HG02840 (cell line): ENCODE measurements at regions not wholly inside any gene's neighbourhood (a gene's known extent, or its start where the extent isn't known, plus 50 kb on each side); places are given as distances from the start of the nearest gene placed in this dataset.
"Not testable (repeated sequence)": the region's sequence is repeated elsewhere in the genome, so short reads cannot be mapped to it uniquely, and the experiment has no call there.

Experiments used
- ATAC-seq: cut with Tn5 transposase; IDR thresholded peaks from one replicate; pipeline ENCODE4 v1.9.1; 2021; ENCODE audit warnings: mild to moderate bottlenecking, moderate library complexity, moderate number of reproducible peaks; ENCODE audit not compliant: unreplicated experiment, low FRiP score

DNA sequence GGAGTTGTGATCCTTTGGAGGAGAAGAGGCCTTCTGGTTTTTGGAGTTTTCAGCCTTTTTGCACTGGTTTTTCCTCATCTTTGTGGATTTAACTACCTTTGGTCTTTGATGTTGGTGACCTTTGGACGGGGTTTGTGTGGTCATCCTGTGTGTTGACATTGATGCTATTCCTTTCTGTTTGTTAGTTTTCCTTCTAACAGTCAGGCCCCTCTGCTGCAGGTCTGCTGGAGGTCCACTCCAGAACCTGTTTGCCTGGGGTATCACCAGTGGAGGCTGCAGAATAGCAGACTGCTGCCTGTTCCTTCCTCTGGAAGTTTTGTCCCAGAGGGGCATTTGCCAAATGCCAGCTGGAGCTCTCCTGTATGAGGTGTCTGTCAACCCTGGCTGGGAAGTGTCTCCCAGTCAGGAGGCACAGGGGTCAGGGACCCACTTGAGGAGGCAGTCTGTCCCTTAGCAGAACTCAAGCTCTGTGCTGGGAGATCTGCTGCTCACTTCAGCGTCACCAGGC is 149.4 kb upstream of the G2E3 start:
- ATAC-seq: not testable (repeated sequence)

DNA sequence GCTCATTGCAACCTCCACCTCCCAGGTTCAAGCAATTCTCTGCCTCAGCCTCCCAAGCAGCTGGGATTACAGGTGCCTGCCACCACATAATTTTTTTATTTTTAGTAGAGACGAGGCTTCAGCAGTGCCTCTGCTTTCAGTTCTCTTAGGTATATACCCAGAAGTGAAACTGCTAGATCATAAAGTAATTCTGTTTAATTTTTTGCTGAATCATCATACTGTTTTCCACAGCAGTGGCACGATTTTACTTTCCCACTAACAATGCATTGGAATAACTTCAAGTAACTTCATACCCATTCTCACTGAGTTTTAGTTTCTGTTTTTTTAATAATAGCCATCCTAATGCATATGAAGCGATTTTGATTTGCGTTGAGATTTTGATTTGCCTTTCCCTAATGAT is 148.0 kb upstream of the G2E3 start:
- ATAC-seq: no peak

DNA sequence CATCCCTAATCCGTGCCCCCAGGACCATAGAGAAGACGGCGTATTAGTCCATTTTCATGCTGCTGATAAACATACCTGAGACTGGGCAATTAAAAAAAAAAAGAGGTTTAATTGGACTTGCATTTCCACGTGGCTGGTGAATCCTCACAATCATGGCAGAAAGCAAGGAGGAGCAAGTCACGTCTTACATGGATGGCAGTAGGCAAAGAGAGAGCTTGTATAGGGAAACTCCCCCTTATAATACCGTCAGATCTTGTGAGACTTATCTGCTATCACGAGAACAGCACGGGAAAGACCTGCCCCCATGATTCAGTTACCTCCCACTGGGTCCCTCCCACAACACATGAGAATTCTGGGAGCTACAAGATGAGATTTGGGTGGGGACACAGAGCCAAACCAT is 145.8 kb upstream of the G2E3 start:
- not testable (repeated sequence) for ATAC-seq

DNA sequence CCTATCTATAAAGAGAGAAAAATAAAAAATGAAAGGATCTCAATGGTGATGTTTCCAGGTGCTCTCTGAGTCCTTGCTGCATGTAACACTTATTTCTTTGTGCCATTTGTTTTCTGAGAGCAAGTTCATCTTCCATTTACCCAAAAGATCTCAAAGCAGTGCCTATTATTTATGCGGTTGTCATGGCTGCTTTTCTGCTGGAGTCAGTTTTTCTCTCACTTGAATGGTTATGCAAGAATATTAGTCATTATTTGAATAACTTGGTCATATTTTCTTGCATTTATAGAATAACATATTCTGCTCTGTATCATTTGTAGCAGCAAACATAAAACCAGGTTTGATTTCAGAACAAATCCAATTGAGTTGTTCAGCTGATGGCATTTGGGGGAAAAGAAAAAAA is 141.8 kb upstream of the G2E3 start:
- ATAC-seq: no peak

DNA sequence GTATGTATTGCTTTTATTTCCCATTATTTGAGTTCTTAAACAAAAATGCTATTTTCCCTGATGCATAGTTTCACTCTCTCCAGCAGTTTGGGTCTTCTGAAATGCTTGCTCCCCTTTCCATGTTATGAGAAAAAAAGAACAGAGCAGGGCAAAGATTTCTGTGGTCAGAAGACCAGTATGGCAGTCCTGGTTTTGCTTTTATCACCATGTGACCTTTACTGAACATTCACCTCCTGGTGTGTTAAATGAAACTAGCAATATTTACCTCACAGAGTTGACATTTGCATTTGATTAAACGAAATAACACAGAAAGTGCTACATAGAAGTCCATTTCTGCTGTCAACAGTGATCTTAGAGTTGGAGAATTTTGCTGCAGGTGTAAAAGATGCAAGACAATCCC is 141.0 kb upstream of the G2E3 start:
- no peak for ATAC-seq

DNA sequence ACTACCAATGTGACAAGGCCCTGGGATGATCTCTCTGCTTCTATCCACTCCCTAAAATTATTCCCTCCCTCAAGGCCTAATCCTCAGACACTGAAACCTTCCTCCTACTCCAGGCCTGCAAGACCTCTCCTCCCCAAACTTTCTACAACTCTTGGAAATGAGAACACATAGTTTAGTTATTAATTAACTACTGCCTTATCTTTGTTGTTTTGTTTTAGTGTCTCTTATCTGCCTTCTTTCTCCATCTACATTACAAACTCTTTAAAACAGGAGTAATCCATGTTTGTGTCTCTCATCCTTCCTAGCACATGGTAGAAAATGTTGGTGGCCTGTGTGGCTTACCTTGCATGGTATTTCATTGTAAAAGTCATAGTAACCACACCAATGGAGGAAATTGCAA is 139.9 kb upstream of the G2E3 start:
- no peak for ATAC-seq

DNA sequence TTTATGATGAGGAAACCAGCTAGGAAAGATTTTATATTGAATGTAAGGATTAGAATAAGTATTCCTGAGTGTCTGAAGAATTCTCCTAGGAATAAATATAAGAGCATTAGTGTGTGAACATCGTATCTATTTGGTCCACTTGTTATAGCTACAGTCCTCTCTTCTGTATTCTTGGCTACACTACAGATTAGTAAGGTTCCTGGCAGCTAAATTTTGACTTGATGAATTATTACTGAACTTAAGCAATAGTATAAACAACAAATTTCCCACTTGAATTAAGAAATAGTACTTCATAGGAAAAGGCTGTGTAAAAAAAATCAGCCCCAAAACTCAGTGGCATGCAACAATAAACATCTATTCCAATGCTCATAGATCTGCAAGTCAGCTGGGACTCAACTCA is 138.4 kb upstream of the G2E3 start:
- ATAC-seq: no peak

DNA sequence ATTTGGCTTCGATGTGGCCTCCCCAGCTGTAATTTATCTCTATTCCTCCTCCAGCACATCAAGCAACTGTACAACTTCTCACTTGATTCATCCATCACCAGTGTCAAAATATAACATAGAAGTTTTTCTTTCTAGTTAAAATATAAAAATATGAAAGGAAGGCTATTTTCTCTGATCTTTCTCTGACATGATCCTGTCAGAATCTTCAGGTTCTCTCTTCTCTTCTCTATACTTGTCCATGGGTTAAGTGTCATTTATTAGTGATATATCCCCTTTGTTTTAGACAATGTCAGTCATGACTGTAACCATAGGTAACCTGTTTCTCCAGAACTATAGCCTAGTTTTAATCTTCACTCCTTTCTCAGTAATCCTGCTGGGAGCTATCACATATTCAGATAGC is 132.5 kb upstream of the G2E3 start:
- no peak for ATAC-seq

DNA sequence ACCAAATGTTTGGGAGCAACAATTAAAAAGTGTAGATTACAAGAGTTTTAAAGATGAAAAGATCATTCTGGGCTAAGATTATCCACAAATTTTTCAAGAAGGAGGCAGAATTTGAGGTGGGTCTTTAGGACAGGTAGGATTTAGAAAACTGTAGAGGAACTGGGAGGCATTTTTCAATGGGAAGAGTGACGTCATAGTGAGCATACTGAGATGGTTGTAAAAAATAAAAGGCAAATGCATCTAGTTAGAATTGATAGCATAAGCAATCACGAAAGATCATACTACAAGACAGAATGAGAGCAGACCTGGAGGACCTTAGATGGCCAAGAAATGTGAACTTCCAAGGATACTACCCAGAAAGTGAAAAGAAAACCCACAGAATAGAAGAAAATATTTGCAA is 131.6 kb upstream of the G2E3 start:
- no peak for ATAC-seq

DNA sequence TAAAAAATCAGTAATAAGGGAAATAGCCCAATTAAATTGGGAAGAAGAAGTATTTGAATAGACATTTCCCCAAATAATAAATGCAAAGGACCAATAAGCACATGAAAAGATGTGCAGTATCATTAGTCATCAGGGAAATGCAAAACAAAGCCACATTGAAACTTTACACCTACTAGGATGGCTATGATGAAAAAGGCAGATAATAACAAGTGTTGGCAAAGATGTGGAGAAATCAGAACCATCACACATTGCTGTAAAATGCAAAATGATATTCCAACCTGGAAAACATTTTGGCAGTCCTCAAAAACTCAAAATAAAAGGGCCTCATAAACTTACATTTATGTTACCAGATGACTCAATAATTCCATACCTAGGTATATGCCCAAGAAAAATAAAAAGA is 131.1 kb upstream of the G2E3 start:
- ATAC-seq: no peak

DNA sequence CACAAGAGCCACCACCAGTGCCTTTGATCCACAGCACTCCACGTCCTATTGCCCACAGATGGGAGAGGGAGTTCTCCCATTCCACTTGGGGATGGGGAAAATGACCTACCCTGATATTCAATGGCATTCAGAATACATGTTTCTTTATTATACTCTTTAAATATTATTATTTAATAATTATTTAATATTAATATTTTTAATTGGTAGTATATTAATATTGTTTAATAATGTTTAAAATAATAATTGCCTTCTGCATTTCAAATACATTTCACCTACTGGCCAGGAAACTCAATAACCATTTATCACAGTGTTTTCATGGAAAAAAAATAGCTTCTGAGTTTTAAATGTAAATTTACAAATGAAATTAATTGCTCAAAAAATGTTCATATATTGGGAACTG is 127.4 kb upstream of the G2E3 start:
- ATAC-seq: no peak

DNA sequence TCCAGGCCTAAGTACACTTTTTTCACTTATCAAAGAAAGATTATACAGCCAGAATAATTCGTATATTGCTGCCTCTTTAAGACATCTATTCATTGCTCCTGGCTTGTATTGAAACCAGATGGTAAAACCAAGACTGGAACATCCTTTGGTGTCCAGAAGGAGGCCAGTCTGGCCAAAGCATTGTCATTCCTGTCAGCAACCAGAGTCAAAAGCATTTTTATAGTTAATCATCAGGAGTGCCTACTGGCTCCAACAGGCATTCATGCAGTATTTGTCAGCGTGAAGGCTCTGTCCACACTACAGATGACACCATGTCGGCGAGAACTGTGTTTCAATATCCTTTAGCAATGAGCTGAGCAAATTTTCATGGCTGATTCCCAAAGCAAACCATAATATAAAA is 118.0 kb upstream of the G2E3 start:
- ATAC-seq: no peak

DNA sequence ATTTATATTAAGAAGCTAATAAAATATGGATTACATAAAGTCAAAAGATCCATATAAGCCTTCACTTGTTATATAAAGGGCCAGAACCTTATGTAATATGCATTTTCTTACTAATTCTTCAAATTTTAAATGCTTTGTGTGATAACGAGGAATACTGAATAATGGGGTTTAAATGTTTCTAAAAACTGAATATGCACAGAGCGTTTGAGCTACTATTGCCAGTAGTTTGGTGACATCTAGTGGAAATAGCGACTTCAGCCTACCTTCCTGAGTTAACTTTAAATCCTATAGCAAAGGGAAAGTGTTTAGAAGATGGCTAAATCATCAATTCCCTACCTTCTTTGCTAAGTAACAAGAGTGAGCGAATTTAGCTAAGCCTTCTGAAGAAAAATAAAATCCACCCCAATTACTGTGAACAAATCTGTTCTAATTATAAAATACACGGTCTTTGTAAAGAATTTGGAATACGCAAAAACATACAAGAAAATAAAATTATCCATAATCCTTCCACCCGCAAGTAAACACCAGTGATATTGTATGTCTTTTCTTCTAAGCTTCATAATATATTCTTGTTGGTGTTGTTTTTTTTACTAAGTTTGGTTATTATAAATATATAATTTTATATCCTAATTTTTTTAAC is 115.5 kb upstream of the G2E3 start:
- no peak for ATAC-seq

DNA sequence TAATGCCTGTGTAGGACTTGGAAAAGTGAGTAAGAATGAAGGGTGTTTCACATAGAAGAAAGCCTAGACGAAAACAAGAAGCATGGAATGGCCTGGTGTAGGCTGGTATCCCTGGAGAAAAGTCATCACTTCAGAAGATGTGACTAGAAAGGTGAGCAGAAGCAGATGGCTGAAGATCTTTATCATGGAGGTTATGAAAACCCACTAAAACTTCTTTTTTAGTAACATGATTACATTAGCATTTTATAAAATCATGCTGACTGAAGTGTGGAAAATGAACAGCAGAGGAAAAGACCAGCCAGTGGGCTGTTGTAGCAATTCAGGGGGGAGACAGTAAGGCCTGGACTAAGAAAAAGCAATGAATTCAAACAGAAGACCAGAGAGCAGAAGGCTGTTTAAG is 114.5 kb upstream of the G2E3 start:
- ATAC-seq: no peak

DNA sequence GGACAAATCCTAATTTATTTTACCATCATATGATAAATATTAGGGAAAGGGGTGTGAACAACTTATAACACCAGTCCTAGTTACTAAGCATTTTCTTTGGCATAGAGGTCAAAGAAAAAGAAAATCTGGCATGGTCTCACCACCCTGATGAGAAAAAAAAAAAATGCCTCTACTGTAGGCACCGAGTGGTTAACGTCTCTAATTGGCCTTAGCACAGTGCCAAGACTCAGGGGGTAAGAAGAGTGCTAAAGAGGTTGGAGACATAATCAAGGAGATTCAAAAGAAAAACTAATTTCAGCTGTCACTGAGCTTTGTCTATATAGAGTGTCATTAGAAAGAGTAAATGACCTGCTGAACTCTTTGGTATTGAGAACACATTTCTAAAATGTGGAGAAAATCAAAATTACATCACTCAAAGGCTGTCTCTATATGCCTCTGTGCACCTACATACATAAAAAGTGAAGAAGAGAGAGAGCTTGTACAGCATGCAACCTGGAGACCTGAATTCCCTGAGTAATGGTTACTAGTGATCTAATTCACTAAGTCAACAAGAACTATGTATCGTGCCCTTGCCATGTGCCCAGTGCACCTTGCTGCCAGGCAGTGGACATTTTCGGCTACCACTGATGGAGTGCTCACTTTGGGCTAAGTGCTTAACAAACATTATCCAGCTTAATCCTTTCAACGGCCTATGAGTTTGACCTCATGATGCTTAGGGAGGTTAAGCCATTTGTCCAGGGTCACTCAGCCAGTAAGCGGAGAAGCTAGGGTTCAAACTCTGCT is 113.8 kb upstream of the G2E3 start:
- ATAC-seq: no peak

DNA sequence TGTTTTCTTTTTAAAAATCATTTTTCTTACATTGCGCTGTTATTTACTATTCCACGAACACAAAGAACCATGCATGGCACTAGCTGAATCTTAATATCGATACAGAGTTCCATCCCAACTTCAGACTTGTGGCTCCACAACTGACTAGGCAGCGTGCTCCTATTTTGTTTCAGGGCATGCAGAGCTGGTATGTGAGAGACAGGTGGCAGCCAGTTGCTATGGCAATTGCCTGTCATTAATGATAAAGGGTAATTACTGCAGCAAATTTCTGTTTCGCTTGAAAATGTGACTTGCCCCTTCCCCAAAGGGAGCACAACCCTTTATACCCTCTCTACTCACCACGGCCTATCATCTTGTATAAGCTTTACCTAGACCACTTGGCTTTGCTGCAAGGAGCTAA is 113.1 kb upstream of the G2E3 start:
- no peak for ATAC-seq

DNA sequence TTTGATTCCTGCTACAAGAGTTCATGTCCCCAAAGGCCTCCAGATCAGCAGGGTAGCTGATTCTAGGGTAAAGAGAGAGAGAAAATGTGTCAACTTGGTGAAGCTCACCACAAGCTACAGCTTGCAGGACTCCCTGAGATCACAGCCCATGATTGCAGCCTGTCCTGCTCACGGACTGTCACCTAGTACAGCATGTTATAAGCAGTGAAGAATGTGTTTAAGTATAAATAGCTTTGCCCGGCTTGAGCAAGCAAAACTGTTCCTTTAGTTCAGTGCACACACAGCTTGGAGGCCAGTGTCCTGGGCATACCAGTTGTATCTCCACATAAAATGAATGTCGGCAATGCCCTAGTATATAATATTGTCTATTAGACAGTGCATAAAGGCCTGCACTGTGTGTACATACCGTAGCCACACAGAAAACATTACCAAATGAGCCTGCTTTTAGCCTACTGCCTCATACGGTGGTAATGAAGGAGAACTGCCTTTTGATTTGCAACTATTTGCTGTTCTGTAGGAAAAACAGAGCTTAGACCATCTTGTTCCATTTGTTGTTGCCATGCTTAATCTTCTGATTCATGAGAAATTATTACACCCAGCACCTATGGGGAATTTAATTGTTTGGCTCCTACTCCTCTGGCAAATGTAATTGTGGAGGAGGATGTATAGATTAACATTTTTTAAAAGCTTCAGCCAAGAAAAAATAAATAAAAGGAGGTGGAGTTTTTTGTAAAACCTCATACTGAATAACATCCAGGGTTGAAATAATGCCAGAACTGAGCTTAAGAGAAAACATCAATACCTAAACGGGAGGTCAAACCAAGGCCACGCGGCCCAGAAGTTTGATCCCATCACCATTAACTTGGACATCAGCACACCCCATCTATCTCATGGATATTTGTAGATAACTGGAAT is 108.1 kb upstream of the G2E3 start:
- ATAC-seq: no peak

DNA sequence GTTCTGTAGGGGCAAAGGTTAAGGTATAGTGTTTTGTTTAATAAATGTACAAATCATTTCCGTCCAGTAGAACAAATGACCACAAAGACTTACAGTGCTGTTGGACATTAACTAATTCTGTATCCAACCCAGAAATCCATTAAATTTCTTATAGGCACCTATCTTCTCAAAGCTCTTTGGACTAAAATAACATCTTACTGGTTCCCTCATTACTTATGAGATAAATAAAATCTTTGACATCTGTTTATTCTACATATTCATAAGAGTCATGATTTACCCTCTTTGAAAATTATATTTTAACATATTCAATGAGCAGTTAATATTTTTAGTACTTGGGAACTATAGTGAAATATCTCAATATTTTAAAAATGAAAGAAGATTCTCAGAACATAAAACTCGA is 102.7 kb upstream of the G2E3 start:
- no peak for ATAC-seq

DNA sequence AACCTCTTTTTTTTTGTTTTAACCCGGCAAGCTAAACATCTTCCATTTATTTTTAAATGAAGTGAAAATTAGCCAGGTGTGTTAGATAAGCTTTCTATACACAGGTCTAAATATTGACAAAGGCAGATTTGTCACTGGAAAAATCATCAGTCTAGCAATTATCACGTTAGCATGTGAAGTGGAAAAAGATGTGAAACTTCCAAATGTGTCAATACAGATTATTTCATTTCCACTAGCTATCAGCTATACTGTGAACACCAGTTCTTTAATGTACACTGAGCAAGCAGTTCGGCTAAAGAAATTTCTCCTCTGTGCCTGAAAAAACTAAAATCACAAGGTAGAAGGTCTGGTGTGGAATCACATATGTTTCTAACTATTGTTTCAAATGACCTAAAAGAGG is 96.6 kb upstream of the G2E3 start:
- ATAC-seq: no peak

DNA sequence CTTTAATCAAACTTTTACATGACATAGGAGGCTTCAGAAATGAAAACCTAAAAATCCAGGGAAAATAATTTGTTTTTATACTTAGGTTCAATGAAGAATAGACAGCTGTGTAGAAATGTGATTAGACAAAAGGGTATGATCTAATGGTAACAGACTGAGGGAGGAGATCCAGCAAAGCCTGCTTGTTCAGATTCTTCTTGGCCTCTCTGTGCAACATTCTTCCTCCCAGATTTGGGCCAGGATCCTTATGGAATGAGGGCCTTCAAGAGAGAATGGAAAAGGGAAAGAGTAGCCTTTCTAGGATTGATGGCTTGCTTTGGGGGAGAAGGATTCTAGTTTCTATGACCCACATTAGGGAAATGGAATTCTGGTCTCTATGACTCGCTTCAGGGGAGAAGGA is 94.5 kb upstream of the G2E3 start:
- ATAC-seq: no peak

DNA sequence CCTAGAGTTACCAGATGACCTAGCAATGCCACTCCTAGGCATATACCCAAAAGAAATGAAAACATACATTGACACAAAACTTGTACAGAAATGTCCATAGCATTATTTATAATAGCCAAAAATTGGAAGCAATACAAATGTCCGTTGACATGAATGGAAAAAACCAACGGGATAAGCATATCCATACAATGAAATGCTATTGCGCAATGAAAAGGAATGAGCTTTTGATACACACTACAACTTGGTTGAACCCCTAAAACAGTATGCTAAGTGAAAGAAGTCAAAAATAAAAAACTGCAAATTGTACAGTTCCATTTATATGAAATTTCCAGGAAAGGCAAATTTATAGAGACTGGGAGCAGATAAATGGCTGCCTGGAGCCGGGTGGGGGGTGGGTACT is 90.6 kb upstream of the G2E3 start:
- ATAC-seq: no peak
